BE2C (cell line): ENCODE measurements at regions not wholly inside any gene's neighbourhood (a gene's known extent, or its start where the extent isn't known, plus 50 kb on each side); places are given as distances from the start of the nearest gene placed in this dataset.

Source experiments
- DNase-seq: peaks from one replicate; pipeline ENCODE4 v3.0.0-alpha.2; 2020
- H3K27me3 ChIP-seq: fragments of 250-450 bp; sonication (Bioruptor Pico); 2 replicates; pipeline ENCODE4 v1.5.1; 2020; ENCODE audit warnings: mild to moderate bottlenecking
- H3K36me3 ChIP-seq: fragments of 250-450 bp; sonication (Bioruptor Pico); 2 replicates; pipeline ENCODE4 v1.5.1; 2020; ENCODE audit warnings: mild to moderate bottlenecking
- H3K4me1 ChIP-seq: fragments of 250-450 bp; sonication (Bioruptor Pico); 2 replicates; pipeline ENCODE4 v1.5.1; 2020
- H3K4me3 ChIP-seq: 2 replicates; pipeline ENCODE4 v1.5.1; 2011; ENCODE audit warnings: low read depth, low read length
- H3K9me3 ChIP-seq: fragments of 250-450 bp; sonication (Bioruptor Pico); 2 replicates; pipeline ENCODE4 v1.5.1; 2020
- CTCF ChIP-seq: IDR thresholded peaks from 2 replicates; pipeline ENCODE4 v1.5.1; 2012; ENCODE audit warnings: mild to moderate bottlenecking, low read depth, low read length

- Histone ChIP-seq H3K9me3 (no peaks in the 10 kb centered on the region), H3K4me1 (no peaks in the 10 kb centered on the region), H3K36me3 (no peaks in the 10 kb centered on the region), H3K4me3 (no peak overlapping the region), H3K27me3 (no peaks in the 10 kb centered on the region)
- TF ChIP-seq CTCF, result no peak
- DNase-seq, result no peak
Measured at GRCh38 chr22:44630826-44631225, 71.2 kb upstream of the PRR5 start.

- no peaks in the 10 kb centered on the region for H3K27me3 ChIP-seq
- TF ChIP-seq CTCF, result no peak
- no peaks in the 10 kb centered on the region for H3K9me3 ChIP-seq
- no peak overlapping the region for H3K4me3 ChIP-seq
- H3K4me1 ChIP-seq, result no peaks in the 10 kb centered on the region
- no peaks in the 10 kb centered on the region for H3K36me3 ChIP-seq
- DNase-seq, result no peak
Measured at GRCh38 chr22:44628835-44629234, 73.2 kb upstream of the PRR5 start.

GRCh38 chr22:44628273-44628672, 73.7 kb upstream of the PRR5 start:
- Histone ChIP-seq H3K36me3 (no peaks in the 10 kb centered on the region), H3K4me1 (no peaks in the 10 kb centered on the region), H3K27me3 (no peaks in the 10 kb centered on the region), H3K9me3 (no peaks in the 10 kb centered on the region), H3K4me3 (no peak overlapping the region)
- TF ChIP-seq CTCF, result no peak
- DNase-seq, result no peak

GRCh38 chr22:44627521-44628139, 74.4 kb upstream of the PRR5 start:
- Histone ChIP-seq H3K9me3 (no peaks in the 10 kb centered on the region), H3K27me3 (no peaks in the 10 kb centered on the region), H3K4me3 (no peak overlapping the region), H3K36me3 (no peaks in the 10 kb centered on the region), H3K4me1 (no peaks in the 10 kb centered on the region)
- no peak for DNase-seq
- TF ChIP-seq CTCF, result no peak

- H3K9me3 ChIP-seq, result no peaks in the 10 kb centered on the region
- H3K36me3 ChIP-seq, result no peaks in the 10 kb centered on the region
- DNase-seq, result peak; percentile 72
- TF ChIP-seq CTCF, result peak; percentile 94
- H3K27me3 ChIP-seq, result no peaks in the 10 kb centered on the region
- no peaks in the 10 kb centered on the region for H3K4me1 ChIP-seq
- no peak overlapping the region for H3K4me3 ChIP-seq
Measured at GRCh38 chr22:44625981-44626687, 75.9 kb upstream of the PRR5 start.

- no peak for DNase-seq
- Histone ChIP-seq H3K36me3 (no peaks in the 10 kb centered on the region), H3K9me3 (no peaks in the 10 kb centered on the region), H3K4me3 (no peak overlapping the region), H3K4me1 (no peaks in the 10 kb centered on the region; the same call in 1 of the 2 replicates), H3K27me3 (no peaks in the 10 kb centered on the region)
- TF ChIP-seq CTCF, result no peak
Measured at GRCh38 chr22:44625421-44625760, 76.6 kb upstream of the PRR5 start.
